Mesothelial cell of epicardium (in vitro differentiated cells): ENCODE measurements at regions not wholly inside any gene's neighbourhood (a gene's known extent, or its start where the extent isn't known, plus 50 kb on each side); places are given as distances from the start of the nearest gene placed in this dataset.

Experiments
- DNase-seq, 2 experiments: peaks; one replicate each; pipeline ENCODE4 v3.0.0; 2021; ENCODE audit warnings: low spot score in 2 of 2; ENCODE audit not compliant: unreplicated experiment in 2 of 2
- H3K27ac Mint-ChIP-seq: 2 replicates; pipeline ENCODE4 v1.8.0; 2021; ENCODE audit warnings: mixed read lengths
- H3K27me3 Mint-ChIP-seq: 2 replicates; pipeline ENCODE4 v1.8.0; 2021; ENCODE audit warnings: low read depth, mixed read lengths
- H3K36me3 Mint-ChIP-seq: 2 replicates; pipeline ENCODE4 v1.8.0; 2021; ENCODE audit warnings: mixed read lengths
- H3K4me1 Mint-ChIP-seq: 2 replicates; pipeline ENCODE4 v1.8.0; 2021; ENCODE audit warnings: mixed read lengths
- H3K4me3 Mint-ChIP-seq: 2 replicates; pipeline ENCODE4 v1.8.0; 2021; ENCODE audit warnings: mild to moderate bottlenecking, moderate library complexity, mixed read lengths
- H3K9me3 Mint-ChIP-seq: 2 replicates; pipeline ENCODE4 v1.8.0; 2021; ENCODE audit warnings: mixed read lengths
- TF ChIP-seq, protein P1 (sequence below): fragments of 200-600 bp; sonication (generic); IDR thresholded peaks from one replicate; pipeline ENCODE4 v1.5.0; 2021; ENCODE audit warnings: antibody characterized with exemption; ENCODE audit not compliant: unreplicated experiment

DNA sequence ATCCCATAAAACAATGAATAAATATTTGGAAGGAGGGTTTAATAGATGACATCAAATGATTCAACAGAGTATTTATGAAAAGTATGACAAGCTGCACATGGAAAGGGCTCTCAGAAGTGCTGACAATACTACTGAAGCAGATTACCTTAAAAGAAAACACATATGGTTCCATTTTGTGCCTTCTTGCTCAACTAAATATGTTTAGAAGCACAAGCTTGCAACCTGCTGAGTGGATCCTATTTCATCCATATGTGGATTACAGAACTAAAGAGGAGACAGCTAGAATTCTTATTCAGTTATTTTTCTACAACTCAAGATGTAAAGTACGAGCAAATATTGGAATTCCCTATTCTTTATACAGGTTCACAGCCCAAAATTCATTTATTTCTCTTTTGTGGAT is 340.6 kb downstream of the TFEC start:
- no peak overlapping the region for H3K4me3 Mint-ChIP-seq
- no peaks in the 10 kb centered on the region for H3K36me3 Mint-ChIP-seq
- peaks cover 15% of the 10 kb centered on the region for H3K9me3 Mint-ChIP-seq
- DNase-seq = no peak
- H3K4me1 Mint-ChIP-seq = peaks cover 19% of the 10 kb centered on the region
- TF ChIP-seq, protein P1, sequence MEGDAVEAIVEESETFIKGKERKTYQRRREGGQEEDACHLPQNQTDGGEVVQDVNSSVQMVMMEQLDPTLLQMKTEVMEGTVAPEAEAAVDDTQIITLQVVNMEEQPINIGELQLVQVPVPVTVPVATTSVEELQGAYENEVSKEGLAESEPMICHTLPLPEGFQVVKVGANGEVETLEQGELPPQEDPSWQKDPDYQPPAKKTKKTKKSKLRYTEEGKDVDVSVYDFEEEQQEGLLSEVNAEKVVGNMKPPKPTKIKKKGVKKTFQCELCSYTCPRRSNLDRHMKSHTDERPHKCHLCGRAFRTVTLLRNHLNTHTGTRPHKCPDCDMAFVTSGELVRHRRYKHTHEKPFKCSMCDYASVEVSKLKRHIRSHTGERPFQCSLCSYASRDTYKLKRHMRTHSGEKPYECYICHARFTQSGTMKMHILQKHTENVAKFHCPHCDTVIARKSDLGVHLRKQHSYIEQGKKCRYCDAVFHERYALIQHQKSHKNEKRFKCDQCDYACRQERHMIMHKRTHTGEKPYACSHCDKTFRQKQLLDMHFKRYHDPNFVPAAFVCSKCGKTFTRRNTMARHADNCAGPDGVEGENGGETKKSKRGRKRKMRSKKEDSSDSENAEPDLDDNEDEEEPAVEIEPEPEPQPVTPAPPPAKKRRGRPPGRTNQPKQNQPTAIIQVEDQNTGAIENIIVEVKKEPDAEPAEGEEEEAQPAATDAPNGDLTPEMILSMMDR = no peak
- H3K27me3 Mint-ChIP-seq = no peaks in the 10 kb centered on the region
- no peak overlapping the region for H3K27ac Mint-ChIP-seq

DNA sequence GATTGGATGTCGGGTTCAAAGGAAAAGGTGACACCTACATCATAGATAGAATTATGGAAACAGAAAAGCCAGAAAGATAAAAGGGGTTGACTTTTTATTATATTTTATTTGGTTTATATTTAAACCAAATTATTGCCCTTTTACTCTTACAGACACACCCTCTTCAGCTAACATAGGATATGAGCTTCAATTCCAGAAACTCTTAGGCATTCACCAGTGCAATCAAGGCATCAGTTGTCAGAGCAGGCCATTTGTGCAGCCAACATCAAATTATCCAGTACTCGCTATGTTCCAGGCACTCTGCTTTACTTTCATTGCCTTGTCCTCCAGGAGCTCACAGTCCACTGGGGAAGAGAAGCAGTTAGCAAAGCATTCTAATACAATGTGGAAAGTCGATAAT is 347.5 kb downstream of the TFEC start:
- H3K4me1 Mint-ChIP-seq = peaks cover 30% of the 10 kb centered on the region

GRCh38 chr7:115682507-115682906 is 348.1 kb downstream of the TFEC start:
- H3K4me3 Mint-ChIP-seq = no peak overlapping the region
- no peak overlapping the region for H3K27ac Mint-ChIP-seq

More for the DNA sequence above, 347.5 kb downstream of the TFEC start:
- Mint-ChIP-seq H3K9me3 (peaks cover 4% of the 10 kb centered on the region), H3K27me3 (no peaks in the 10 kb centered on the region), H3K27ac (no peak overlapping the region), H3K4me3 (no peak overlapping the region), H3K36me3 (no peaks in the 10 kb centered on the region)
- DNase-seq = no peak
- TF ChIP-seq, protein P1 = no peak

DNA sequence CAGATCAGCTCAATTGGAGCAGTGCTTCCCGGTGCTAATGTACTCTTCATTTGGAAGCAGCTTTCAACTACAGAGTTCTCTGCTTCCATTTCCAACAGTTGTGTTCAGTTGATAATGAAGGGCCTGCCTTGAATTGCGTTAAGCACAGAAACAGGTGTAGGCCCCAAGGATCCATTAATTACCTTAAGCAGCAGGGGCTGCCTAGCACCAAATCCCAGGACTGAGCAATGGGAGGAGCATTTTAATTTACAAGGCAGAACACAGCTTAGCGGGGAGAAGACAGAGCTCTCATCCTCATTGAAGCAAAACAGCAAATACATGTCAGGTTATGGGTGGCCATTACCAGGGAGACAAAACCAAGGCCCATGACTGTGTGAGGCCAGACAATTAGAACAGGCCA is 349.6 kb downstream of the TFEC start:
- DNase-seq = no peak
- H3K4me1 Mint-ChIP-seq = peaks cover 32% of the 10 kb centered on the region
- no peak overlapping the region for H3K4me3 Mint-ChIP-seq
- no peaks in the 10 kb centered on the region for H3K9me3 Mint-ChIP-seq
- H3K27me3 Mint-ChIP-seq = no peaks in the 10 kb centered on the region
- no peaks in the 10 kb centered on the region for H3K36me3 Mint-ChIP-seq
- TF ChIP-seq, protein P1 = no peak
- H3K27ac Mint-ChIP-seq = no peak overlapping the region

More at GRCh38 chr7:115682507-115682906, 348.1 kb downstream of the TFEC start:
- no peaks in the 10 kb centered on the region for H3K27me3 Mint-ChIP-seq
- no peak for DNase-seq
- peaks cover 4% of the 10 kb centered on the region for H3K9me3 Mint-ChIP-seq
- no peaks in the 10 kb centered on the region for H3K36me3 Mint-ChIP-seq
- peaks cover 29% of the 10 kb centered on the region for H3K4me1 Mint-ChIP-seq
- TF ChIP-seq, protein P1 = no peak

DNA sequence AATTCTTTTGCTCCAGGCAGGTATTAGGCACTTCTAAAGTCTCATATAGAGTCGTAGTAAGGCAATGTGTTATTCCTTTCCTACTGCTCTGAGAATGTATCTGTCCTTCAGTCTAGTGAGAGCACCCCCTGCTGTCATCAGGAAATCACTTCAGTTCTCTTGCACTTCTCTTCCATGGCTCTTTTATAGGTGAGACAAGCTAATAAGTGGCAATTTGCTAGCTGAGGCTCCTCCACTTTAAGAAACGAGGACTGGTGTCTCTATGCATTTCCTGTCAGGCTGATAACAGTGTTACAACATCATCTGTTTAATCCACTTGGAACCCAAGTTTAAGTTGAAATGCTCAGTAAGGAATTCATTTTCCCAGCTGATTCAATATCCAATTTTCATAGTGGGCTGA is 350.6 kb downstream of the TFEC start:
- no peak for DNase-seq
- Mint-ChIP-seq H3K9me3 (no peaks in the 10 kb centered on the region), H3K4me3 (no peak overlapping the region), H3K4me1 (peaks cover 38% of the 10 kb centered on the region), H3K27ac (no peak overlapping the region), H3K36me3 (no peaks in the 10 kb centered on the region), H3K27me3 (no peaks in the 10 kb centered on the region)
- TF ChIP-seq, protein P1 = no peak

GRCh38 chr7:115679423-115679822 is 351.1 kb downstream of the TFEC start:
- Mint-ChIP-seq H3K9me3 (no peaks in the 10 kb centered on the region), H3K27ac (no peak overlapping the region), H3K27me3 (no peaks in the 10 kb centered on the region), H3K4me3 (no peak overlapping the region), H3K36me3 (no peaks in the 10 kb centered on the region), H3K4me1 (peaks cover 43% of the 10 kb centered on the region)
- TF ChIP-seq, protein P1 = no peak
- no peak for DNase-seq
